Esophagus muscularis mucosa (tissue), 4 donors: ENCODE measurements at regions not wholly inside any gene's neighbourhood (a gene's known extent, or its start where the extent isn't known, plus 50 kb on each side); places are given as distances from the start of the nearest gene placed in this dataset.
"Not testable (repeated sequence)": the region's sequence is repeated elsewhere in the genome, so short reads cannot be mapped to it uniquely, and the experiment has no call there.

ENCODE experiments used
- DNase-seq: peaks from one replicate; pipeline ENCODE4 v3.0.0-alpha.2; 2017; ENCODE audit errors: extremely low spot score
- H3K27ac ChIP-seq, 4 donors: fragments of 200-600 bp; sonication (generic); replicated peaks in 1 of 4; 1 replicate in 3 of 4; 2 replicates in 1 of 4; pipeline ENCODE4 v1.5.1; 2016 to 2019; ENCODE audit warnings: mild to moderate bottlenecking in 1 of 4
- H3K27me3 ChIP-seq, 4 donors: fragments of 200-600 bp; sonication (generic); one replicate each; pipeline versions ENCODE4 v1.5.1 to v1.6.0; 2016 to 2019
- H3K36me3 ChIP-seq, 4 donors: fragments of 200-600 bp; sonication (generic); one replicate each; pipeline ENCODE4 v1.5.1; 2016 to 2019
- H3K4me1 ChIP-seq, 4 donors: fragments of 200-600 bp; sonication (generic); one replicate each; pipeline ENCODE4 v1.5.1; 2016 to 2019
- H3K4me3 ChIP-seq, 4 donors: fragments of 200-600 bp; sonication (generic); 1 replicate in 2 of 4; 2 replicates in 2 of 4; pipeline ENCODE4 v1.5.1; 2016 to 2019; ENCODE audit warnings: mild to moderate bottlenecking in 4 of 4, moderate library complexity in 1 of 4
- H3K9me3 ChIP-seq, 4 donors: fragments of 200-600 bp; sonication (generic); 1 replicate in 3 of 4; 2 replicates in 1 of 4; pipeline ENCODE4 v1.5.1; 2016 to 2019
- CTCF ChIP-seq, 3 experiments: fragments of 200-600 bp in 2 of 3; fragments of 450-650 bp in 1 of 3; sonication (generic) in 2 of 3; IDR thresholded peaks; one replicate each; pipeline ENCODE4 v1.5.1; 2017 to 2019; ENCODE audit warnings: antibody characterized with exemption in 3 of 3, mild to moderate bottlenecking in 2 of 3, moderate library complexity in 1 of 3
- EP300 ChIP-seq: sonication (generic); formaldehyde crosslinking; IDR thresholded peaks from one replicate; pipeline ENCODE4 v1.6.1; 2017; ENCODE audit warnings: antibody characterized with exemption
- POLR2A ChIP-seq: fragments of 450-650 bp; IDR thresholded peaks from one replicate; pipeline ENCODE4 v1.6.1; 2017; ENCODE audit warnings: antibody characterized with exemption, moderate library complexity, mild to moderate bottlenecking, low read depth
- POLR2AphosphoS5 ChIP-seq, 2 donors: sonication (generic); formaldehyde crosslinking; IDR thresholded peaks; one replicate each; pipeline ENCODE4 v1.6.1; 2017; ENCODE audit warnings: antibody characterized with exemption in 2 of 2
- WGBS: methylation state at CpG from one replicate; pipeline ENCODE4 v1.1.5; 2018; 5-methylcytosine and 5-hydroxymethylcytosine counted together
- intact Hi-C: fragments of 100-400 bp; cut with DNase I; formaldehyde crosslinking; loops from one replicate; pipeline ENCODE4 v1.15.1; 2023

GRCh38 chr11:87767615-87768014, 407.6 kb downstream of the RAB38 start:
- 82% methylated on average over 4 of the region's 4 CpGs for WGBS
- no peak for TF ChIP-seq CTCF (IDR thresholded peaks at IDR 0.05)
- TF ChIP-seq POLR2AphosphoS5 (IDR thresholded peaks at IDR 0.05), result no peak
- no peak for TF ChIP-seq EP300
- no peak for TF ChIP-seq POLR2A
- intact Hi-C loops, result no loop called here
- no peaks in the 10 kb centered on the region for H3K4me1 ChIP-seq
- no peaks in the 10 kb centered on the region for H3K36me3 ChIP-seq
- H3K4me3 ChIP-seq, result no peak overlapping the region
- no peak for DNase-seq
- H3K27me3 ChIP-seq, result no peaks in the 10 kb centered on the region
- H3K27ac ChIP-seq, result no peak overlapping the region
- no peaks in the 10 kb centered on the region for H3K9me3 ChIP-seq

GRCh38 chr11:87764075-87764474, 411.2 kb downstream of the RAB38 start:
- H3K4me3 ChIP-seq, intact Hi-C loops, DNase-seq, H3K27me3 ChIP-seq, H3K27ac ChIP-seq, H3K9me3 ChIP-seq, H3K36me3 ChIP-seq, H3K4me1 ChIP-seq: not testable (repeated sequence)
- WGBS, result 85% methylated on average over 5 of the region's 9 CpGs

- H3K9me3 ChIP-seq, result no peaks in the 10 kb centered on the region
- intact Hi-C loops, result no loop called here
- DNase-seq, result no peak
- TF ChIP-seq POLR2AphosphoS5 (IDR thresholded peaks at IDR 0.05) (no peak), POLR2A (no peak), EP300 (no peak), CTCF (IDR thresholded peaks at IDR 0.05) (no peak)
- no peaks in the 10 kb centered on the region for H3K27me3 ChIP-seq
- H3K36me3 ChIP-seq, result no peaks in the 10 kb centered on the region
- no peaks in the 10 kb centered on the region for H3K4me1 ChIP-seq
- 89% methylated on average over 1 of the region's 1 CpG for WGBS
- no peak overlapping the region for H3K27ac ChIP-seq
- no peak overlapping the region for H3K4me3 ChIP-seq
Observed at GRCh38 chr11:87754685-87755084, 420.6 kb downstream of the RAB38 start.

GRCh38 chr11:87753143-87753542, 422.1 kb downstream of the RAB38 start:
- no peak for DNase-seq
- intact Hi-C loops, result no loop called here
- WGBS, result 79% methylated on average over 2 of the region's 2 CpGs

GRCh38 chr11:87743007-87743406, 432.2 kb downstream of the RAB38 start:
- no peak overlapping the region for H3K27ac ChIP-seq
- 62% methylated on average over 2 of the region's 2 CpGs for WGBS
- H3K9me3 ChIP-seq, result no peaks in the 10 kb centered on the region
- H3K27me3 ChIP-seq, result no peaks in the 10 kb centered on the region
- no peak for DNase-seq
- H3K36me3 ChIP-seq, result no peaks in the 10 kb centered on the region
- no peaks in the 10 kb centered on the region for H3K4me1 ChIP-seq
- intact Hi-C loops, result no loop called here
- no peak for TF ChIP-seq CTCF (IDR thresholded peaks at IDR 0.05)
- TF ChIP-seq POLR2A, result no peak
- TF ChIP-seq EP300, result no peak
- TF ChIP-seq POLR2AphosphoS5 (IDR thresholded peaks at IDR 0.05), result no peak
- no peak overlapping the region for H3K4me3 ChIP-seq

More at GRCh38 chr11:87753143-87753542, 422.1 kb downstream of the RAB38 start:
- Histone ChIP-seq H3K4me1 (no peaks in the 10 kb centered on the region), H3K27me3 (no peaks in the 10 kb centered on the region), H3K27ac (no peak overlapping the region), H3K4me3 (no peak overlapping the region), H3K36me3 (no peaks in the 10 kb centered on the region), H3K9me3 (no peaks in the 10 kb centered on the region)
- no peak for TF ChIP-seq CTCF (IDR thresholded peaks at IDR 0.05)
- no peak for TF ChIP-seq POLR2AphosphoS5 (IDR thresholded peaks at IDR 0.05)
- no peak for TF ChIP-seq POLR2A
- no peak for TF ChIP-seq EP300
